DOHH2 (cell line): ENCODE measurements at regions not wholly inside any gene's neighbourhood (a gene's known extent, or its start where the extent isn't known, plus 50 kb on each side); places are given as distances from the start of the nearest gene placed in this dataset.

ENCODE experiments used
- H3F3A ChIP-seq: fragments of 200-600 bp; sonication (generic), shearing (Covaris generic); 2 replicates; pipeline ENCODE4 v1.6.0; 2016; ENCODE audit warnings: antibody characterized with exemption, mild to moderate bottlenecking; ENCODE audit not compliant: control insufficient read depth, insufficient read depth
- H3K27ac ChIP-seq: fragments of 200-600 bp; sonication (generic); 2 replicates; pipeline ENCODE4 v1.5.1; 2014; ENCODE audit warnings: low read depth, mild to moderate bottlenecking, low read length, moderate library complexity
- H3K27me3 ChIP-seq: fragments of 200-600 bp; sonication (generic); 2 replicates; pipeline ENCODE4 v1.6.1; 2014; ENCODE audit warnings: mild to moderate bottlenecking, low read length, mixed read lengths; ENCODE audit not compliant: control insufficient read depth
- H3K36me3 ChIP-seq: fragments of 200-600 bp; sonication (generic); 2 replicates; pipeline ENCODE4 v1.6.1; 2014; ENCODE audit warnings: mild to moderate bottlenecking, low read length, moderate library complexity, mixed read lengths; ENCODE audit not compliant: control insufficient read depth
- H3K4me1 ChIP-seq: fragments of 200-600 bp; sonication (generic); 2 replicates; pipeline ENCODE4 v1.6.1; 2014; ENCODE audit warnings: mild to moderate bottlenecking, low read length, mixed read lengths; ENCODE audit not compliant: control insufficient read depth
- H3K4me2 ChIP-seq: fragments of 200-600 bp; sonication (generic); 2 replicates; pipeline ENCODE4 v1.6.0; 2014; ENCODE audit warnings: mild to moderate bottlenecking, low read length, moderate library complexity
- H3K4me3 ChIP-seq: fragments of 200-600 bp; sonication (generic); 2 replicates; pipeline ENCODE4 v1.5.1; 2014; ENCODE audit warnings: mild to moderate bottlenecking, low read length, mixed read lengths
- H3K79me2 ChIP-seq: fragments of 200-600 bp; sonication (generic); 2 replicates; pipeline ENCODE4 v1.6.1; 2014; ENCODE audit warnings: mild to moderate bottlenecking, low read length, mixed read lengths; ENCODE audit not compliant: control insufficient read depth
- H3K9me2 ChIP-seq: fragments of 200-600 bp; sonication (generic); replicated peaks from 2 replicates; pipeline ENCODE4 v1.6.1; 2014; ENCODE audit warnings: mild to moderate bottlenecking, low read length, mixed read lengths; ENCODE audit not compliant: control insufficient read depth
- H3K9me3 ChIP-seq: fragments of 200-600 bp; sonication (generic); 2 replicates; pipeline ENCODE4 v1.6.1; 2014; ENCODE audit warnings: antibody characterized with exemption, low read length, mixed read lengths; ENCODE audit not compliant: control insufficient read depth, insufficient read depth
- H4K20me1 ChIP-seq: fragments of 200-600 bp; sonication (generic); 2 replicates; pipeline ENCODE4 v1.6.0; 2014; ENCODE audit warnings: low read depth, mild to moderate bottlenecking, antibody characterized with exemption, low read length, moderate library complexity; ENCODE audit not compliant: control insufficient read depth, insufficient read depth
- CTCF ChIP-seq: fragments of 200-600 bp; sonication (generic); IDR thresholded peaks from one replicate; pipeline ENCODE4 v1.5.1; 2014; ENCODE audit warnings: antibody characterized with exemption, mild to moderate bottlenecking, low read depth, low read length; ENCODE audit not compliant: poor library complexity, severe bottlenecking
- EZH2phosphoT487 ChIP-seq: fragments of 200-600 bp; sonication (generic); IDR thresholded peaks from 2 replicates; pipeline ENCODE4 v1.6.1; 2017; ENCODE audit warnings: borderline replicate concordance, mild to moderate bottlenecking, antibody characterized with exemption, low read length, moderate library complexity, mixed read lengths

- Histone ChIP-seq H3K9me3 (no peaks in the 10 kb centered on the region), H3K4me2 (no peak overlapping the region), H3K27ac (no peak overlapping the region), H3K27me3 (no peaks in the 10 kb centered on the region), H3K79me2 (no peaks in the 10 kb centered on the region), H3F3A (no peaks in the 10 kb centered on the region), H3K9me2 (no peaks in the 10 kb centered on the region), H3K36me3 (no peaks in the 10 kb centered on the region), H4K20me1 (no peaks in the 10 kb centered on the region), H3K4me3 (no peak overlapping the region), H3K4me1 (peaks cover 14% of the 10 kb centered on the region)
- TF ChIP-seq EZH2phosphoT487 (no peak), CTCF (no peak)
Observed at GRCh38 chr3:117218641-117219048, 509.1 kb downstream of the TUSC7 start.

- no peaks in the 10 kb centered on the region for H3K9me2 ChIP-seq
- H4K20me1 ChIP-seq = no peaks in the 10 kb centered on the region
- no peaks in the 10 kb centered on the region for H3K79me2 ChIP-seq
- H3F3A ChIP-seq = no peaks in the 10 kb centered on the region
- H3K4me1 ChIP-seq = peaks cover 14% of the 10 kb centered on the region
- no peaks in the 10 kb centered on the region for H3K9me3 ChIP-seq
- H3K27me3 ChIP-seq = no peaks in the 10 kb centered on the region
- H3K4me2 ChIP-seq = no peak overlapping the region
- H3K27ac ChIP-seq = no peak overlapping the region
- no peak for TF ChIP-seq CTCF
- TF ChIP-seq EZH2phosphoT487 = no peak
- no peak overlapping the region for H3K4me3 ChIP-seq
- H3K36me3 ChIP-seq = no peaks in the 10 kb centered on the region
Observed at GRCh38 chr3:117219296-117219695, 509.7 kb downstream of the TUSC7 start.

GRCh38 chr3:117226932-117227331 is 517.4 kb downstream of the TUSC7 start:
- no peaks in the 10 kb centered on the region for H4K20me1 ChIP-seq
- no peak overlapping the region for H3K4me2 ChIP-seq
- no peak overlapping the region for H3K27ac ChIP-seq
- H3F3A ChIP-seq = no peaks in the 10 kb centered on the region
- no peaks in the 10 kb centered on the region for H3K27me3 ChIP-seq
- no peaks in the 10 kb centered on the region for H3K36me3 ChIP-seq
- TF ChIP-seq CTCF (no peak), EZH2phosphoT487 (no peak)
- no peaks in the 10 kb centered on the region for H3K9me2 ChIP-seq
- no peak overlapping the region for H3K4me3 ChIP-seq
- H3K4me1 ChIP-seq = peaks cover 16% of the 10 kb centered on the region
- H3K9me3 ChIP-seq = no peaks in the 10 kb centered on the region
- H3K79me2 ChIP-seq = no peaks in the 10 kb centered on the region

- Histone ChIP-seq H3K9me3 (no peaks in the 10 kb centered on the region), H3K36me3 (no peaks in the 10 kb centered on the region), H3K9me2 (no peaks in the 10 kb centered on the region), H3K27me3 (no peaks in the 10 kb centered on the region), H3K27ac (no peak overlapping the region), H3K4me1 (peaks cover 31% of the 10 kb centered on the region), H3K79me2 (no peaks in the 10 kb centered on the region), H4K20me1 (no peaks in the 10 kb centered on the region), H3F3A (no peaks in the 10 kb centered on the region), H3K4me2 (no peak overlapping the region), H3K4me3 (no peak overlapping the region)
- TF ChIP-seq EZH2phosphoT487 (no peak), CTCF (no peak)
Observed at GRCh38 chr3:117228466-117228865, 518.9 kb downstream of the TUSC7 start.
